HEK293 (cell line): ENCODE measurements at regions not wholly inside any gene's neighbourhood (a gene's known extent, or its start where the extent isn't known, plus 50 kb on each side); places are given as distances from the start of the nearest gene placed in this dataset.
"Not testable (repeated sequence)": the region's sequence is repeated elsewhere in the genome, so short reads cannot be mapped to it uniquely, and the experiment has no call there.

Experiments used
- HOXA7 ChIP-seq: sonication (generic); formaldehyde crosslinking; IDR thresholded peaks from 2 replicates; pipeline ENCODE4 v1.8.1; 2022; ENCODE audit warnings: missing genetic modification reagents, borderline replicate concordance
- RBAK ChIP-seq: fragments of 450-650 bp; formaldehyde crosslinking; IDR thresholded peaks from 2 replicates; pipeline ENCODE4 v1.5.1; 2016; ENCODE audit warnings: missing biosample characterization, missing genetic modification characterization
- ZBTB8A ChIP-seq: fragments of 450-650 bp; formaldehyde crosslinking; IDR thresholded peaks from 2 replicates; pipeline ENCODE4 v1.5.1; 2016; ENCODE audit warnings: missing biosample characterization, missing genetic modification characterization
- ZNF133 ChIP-seq: fragments of 450-650 bp; formaldehyde crosslinking; IDR thresholded peaks from 2 replicates; pipeline ENCODE4 v1.5.1; 2016; ENCODE audit warnings: missing biosample characterization, missing genetic modification characterization
- ZNF175 ChIP-seq: fragments of 450-650 bp; formaldehyde crosslinking; IDR thresholded peaks from 2 replicates; pipeline ENCODE4 v1.5.1; 2016; ENCODE audit warnings: missing biosample characterization, missing genetic modification characterization
- ZNF19 ChIP-seq: fragments of 450-650 bp; formaldehyde crosslinking; IDR thresholded peaks from 2 replicates; pipeline ENCODE4; 2016; ENCODE audit warnings: missing biosample characterization, missing genetic modification characterization, low read depth
- ZNF274 ChIP-seq, 2 experiments: fragments of 200-500 bp in 1 of 2; fragments of 450-650 bp in 1 of 2; sonication (Bioruptor generic) in 1 of 2; formaldehyde crosslinking in 1 of 2; IDR thresholded peaks; 2 replicates each; pipeline versions ENCODE4 v1.5.1 to v1.6.1; 2014 to 2016; ENCODE audit warnings: borderline replicate concordance in 1 of 2, inconsistent platforms in 1 of 2, low read length in 1 of 2, missing biosample characterization in 1 of 2, missing genetic modification characterization in 1 of 2
- ZNF341 ChIP-seq: fragments of 450-650 bp; formaldehyde crosslinking; IDR thresholded peaks from 2 replicates; pipeline ENCODE4; 2016; ENCODE audit warnings: low read depth, missing biosample characterization, missing genetic modification characterization
- ZNF350 ChIP-seq: fragments of 450-650 bp; formaldehyde crosslinking; IDR thresholded peaks from 2 replicates; pipeline ENCODE4 v1.5.0; 2017; ENCODE audit warnings: missing biosample characterization, mild to moderate bottlenecking, missing genetic modification characterization
- TF ChIP-seq, protein P1 (sequence below): fragments of 450-650 bp; formaldehyde crosslinking; IDR thresholded peaks from 2 replicates; pipeline ENCODE4 v1.5.1; 2016; ENCODE audit warnings: missing biosample characterization, missing genetic modification characterization
- TF ChIP-seq, protein P2 (sequence below): fragments of 450-650 bp; formaldehyde crosslinking; IDR thresholded peaks from 2 replicates; pipeline ENCODE4 v1.5.1; 2016; ENCODE audit warnings: missing biosample characterization, missing genetic modification characterization
- TF ChIP-seq, protein P3 (sequence below): fragments of 450-650 bp; IDR thresholded peaks from 2 replicates; pipeline ENCODE4 v1.5.1; 2018; ENCODE audit warnings: missing biosample characterization, mild to moderate bottlenecking, missing genetic modification characterization

DNA sequence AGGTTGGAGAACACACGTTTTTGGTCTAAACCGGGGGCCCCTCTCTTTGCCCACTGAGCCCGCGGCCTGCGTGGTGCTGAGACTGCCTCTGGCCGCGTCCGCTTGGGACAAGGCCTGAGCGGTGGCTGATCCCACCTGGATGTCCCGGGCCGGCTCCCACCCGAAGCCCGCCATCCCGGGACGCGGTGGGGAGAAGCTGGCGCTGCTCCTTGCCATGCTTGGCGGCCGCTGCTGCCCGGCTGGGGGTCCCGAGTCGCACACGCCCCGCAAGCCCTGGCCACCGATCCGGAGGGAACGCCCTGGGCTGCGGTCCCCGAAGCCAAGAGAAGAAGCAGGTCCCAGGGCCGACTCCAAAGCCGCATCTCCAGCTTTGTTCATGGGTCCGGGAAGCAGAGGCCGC is 130.1 kb downstream of the POTEH start:
- TF ChIP-seq ZNF19 (tag by site-specific recombination); HOXA7 (CRISPR knock-in tag); ZNF341 (tag by site-specific recombination); ZNF175 (tag by site-specific recombination); ZBTB8A (tag by site-specific recombination); ZNF350 (tag by site-specific recombination); RBAK; ZNF133 (tag by site-specific recombination); ZNF274 (IDR thresholded peaks at IDR 0.05; ENCODE audit: low read length); ZNF274 (tag by site-specific recombination; IDR thresholded peaks at IDR 0.05; ENCODE audit: borderline replicate concordance): not testable (repeated sequence)
- TF ChIP-seq, protein P1, sequence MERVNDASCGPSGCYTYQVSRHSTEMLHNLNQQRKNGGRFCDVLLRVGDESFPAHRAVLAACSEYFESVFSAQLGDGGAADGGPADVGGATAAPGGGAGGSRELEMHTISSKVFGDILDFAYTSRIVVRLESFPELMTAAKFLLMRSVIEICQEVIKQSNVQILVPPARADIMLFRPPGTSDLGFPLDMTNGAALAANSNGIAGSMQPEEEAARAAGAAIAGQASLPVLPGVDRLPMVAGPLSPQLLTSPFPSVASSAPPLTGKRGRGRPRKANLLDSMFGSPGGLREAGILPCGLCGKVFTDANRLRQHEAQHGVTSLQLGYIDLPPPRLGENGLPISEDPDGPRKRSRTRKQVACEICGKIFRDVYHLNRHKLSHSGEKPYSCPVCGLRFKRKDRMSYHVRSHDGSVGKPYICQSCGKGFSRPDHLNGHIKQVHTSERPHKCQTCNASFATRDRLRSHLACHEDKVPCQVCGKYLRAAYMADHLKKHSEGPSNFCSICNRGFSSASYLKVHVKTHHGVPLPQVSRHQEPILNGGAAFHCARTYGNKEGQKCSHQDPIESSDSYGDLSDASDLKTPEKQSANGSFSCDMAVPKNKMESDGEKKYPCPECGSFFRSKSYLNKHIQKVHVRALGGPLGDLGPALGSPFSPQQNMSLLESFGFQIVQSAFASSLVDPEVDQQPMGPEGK: not testable (repeated sequence)
- TF ChIP-seq, protein P2, sequence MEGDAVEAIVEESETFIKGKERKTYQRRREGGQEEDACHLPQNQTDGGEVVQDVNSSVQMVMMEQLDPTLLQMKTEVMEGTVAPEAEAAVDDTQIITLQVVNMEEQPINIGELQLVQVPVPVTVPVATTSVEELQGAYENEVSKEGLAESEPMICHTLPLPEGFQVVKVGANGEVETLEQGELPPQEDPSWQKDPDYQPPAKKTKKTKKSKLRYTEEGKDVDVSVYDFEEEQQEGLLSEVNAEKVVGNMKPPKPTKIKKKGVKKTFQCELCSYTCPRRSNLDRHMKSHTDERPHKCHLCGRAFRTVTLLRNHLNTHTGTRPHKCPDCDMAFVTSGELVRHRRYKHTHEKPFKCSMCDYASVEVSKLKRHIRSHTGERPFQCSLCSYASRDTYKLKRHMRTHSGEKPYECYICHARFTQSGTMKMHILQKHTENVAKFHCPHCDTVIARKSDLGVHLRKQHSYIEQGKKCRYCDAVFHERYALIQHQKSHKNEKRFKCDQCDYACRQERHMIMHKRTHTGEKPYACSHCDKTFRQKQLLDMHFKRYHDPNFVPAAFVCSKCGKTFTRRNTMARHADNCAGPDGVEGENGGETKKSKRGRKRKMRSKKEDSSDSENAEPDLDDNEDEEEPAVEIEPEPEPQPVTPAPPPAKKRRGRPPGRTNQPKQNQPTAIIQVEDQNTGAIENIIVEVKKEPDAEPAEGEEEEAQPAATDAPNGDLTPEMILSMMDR: not testable (repeated sequence)
- TF ChIP-seq, protein P3, sequence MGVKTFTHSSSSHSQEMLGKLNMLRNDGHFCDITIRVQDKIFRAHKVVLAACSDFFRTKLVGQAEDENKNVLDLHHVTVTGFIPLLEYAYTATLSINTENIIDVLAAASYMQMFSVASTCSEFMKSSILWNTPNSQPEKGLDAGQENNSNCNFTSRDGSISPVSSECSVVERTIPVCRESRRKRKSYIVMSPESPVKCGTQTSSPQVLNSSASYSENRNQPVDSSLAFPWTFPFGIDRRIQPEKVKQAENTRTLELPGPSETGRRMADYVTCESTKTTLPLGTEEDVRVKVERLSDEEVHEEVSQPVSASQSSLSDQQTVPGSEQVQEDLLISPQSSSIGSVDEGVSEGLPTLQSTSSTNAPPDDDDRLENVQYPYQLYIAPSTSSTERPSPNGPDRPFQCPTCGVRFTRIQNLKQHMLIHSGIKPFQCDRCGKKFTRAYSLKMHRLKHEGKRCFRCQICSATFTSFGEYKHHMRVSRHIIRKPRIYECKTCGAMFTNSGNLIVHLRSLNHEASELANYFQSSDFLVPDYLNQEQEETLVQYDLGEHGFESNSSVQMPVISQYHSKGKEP: not testable (repeated sequence)
